NCI-H524 treated with DMSO at 0.1 percent for 48 hours (cell line): ENCODE measurements at regions not wholly inside any gene's neighbourhood (a gene's known extent, or its start where the extent isn't known, plus 50 kb on each side); places are given as distances from the start of the nearest gene placed in this dataset.

Experiments
- DNase-seq: peaks from one replicate; lab custom pipeline; 2025; lab: John Stamatoyannopoulos, UW

DNA sequence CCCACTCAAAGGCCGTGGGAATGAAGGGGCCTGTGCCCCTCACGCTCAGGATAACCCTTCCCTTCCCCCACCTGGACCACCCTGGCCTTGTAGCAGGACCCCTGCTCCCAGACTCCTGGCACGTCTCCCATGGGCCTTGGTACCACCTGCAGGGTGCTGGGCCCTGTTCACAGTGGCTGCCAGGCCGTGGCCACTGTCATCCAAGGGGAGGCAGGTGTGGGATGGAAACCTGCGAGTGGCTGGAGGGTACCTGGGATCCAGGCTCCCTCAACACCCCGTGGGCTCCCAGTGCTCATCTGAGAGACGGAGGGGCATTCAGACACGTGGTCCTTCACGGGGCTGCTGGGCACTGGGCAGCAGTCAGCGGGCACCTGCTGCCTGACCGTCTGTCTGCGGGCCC lies 75.6 kb upstream of the CIBAR2 start:
- DNase-seq: no peak

DNA sequence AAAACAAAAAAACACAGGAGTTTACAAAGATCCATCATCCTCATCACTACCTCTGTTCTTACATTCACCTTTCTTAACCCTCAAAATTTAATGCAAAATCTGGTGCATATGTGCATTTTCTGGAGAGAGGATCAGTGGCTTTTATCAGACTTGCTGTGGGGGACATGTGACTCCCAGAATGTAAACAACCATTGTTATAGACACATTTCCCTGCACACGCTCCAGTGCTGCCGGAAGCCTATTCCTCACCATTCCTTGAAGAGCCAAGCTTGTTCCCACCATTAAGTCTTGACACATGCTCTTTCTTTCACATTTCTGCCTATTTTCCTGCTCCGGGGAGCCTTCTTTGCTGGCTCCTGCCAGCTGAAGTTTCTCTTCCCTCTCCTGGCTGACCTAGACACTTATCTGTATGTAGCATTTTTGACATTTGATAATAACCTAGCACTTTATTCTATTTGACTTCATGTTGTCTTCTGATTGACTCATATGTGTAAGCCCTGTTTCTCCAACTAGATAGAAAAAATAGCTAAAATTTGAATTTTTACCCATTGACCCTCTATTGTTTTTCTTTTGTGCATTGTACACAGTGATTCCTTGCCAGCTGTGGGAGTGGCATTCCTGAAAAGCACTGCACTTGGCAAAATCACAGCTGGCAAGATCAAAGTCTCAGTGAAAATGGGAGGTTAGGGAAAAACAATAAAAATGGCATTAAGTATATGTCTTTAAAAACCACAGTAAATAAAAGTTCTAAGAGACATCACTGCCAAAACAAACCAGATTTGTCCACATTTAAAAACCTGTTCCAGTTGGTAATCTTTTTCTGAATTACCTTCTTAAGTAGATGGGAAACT lies 76.8 kb upstream of the CIBAR2 start:
- no peak for DNase-seq

DNA sequence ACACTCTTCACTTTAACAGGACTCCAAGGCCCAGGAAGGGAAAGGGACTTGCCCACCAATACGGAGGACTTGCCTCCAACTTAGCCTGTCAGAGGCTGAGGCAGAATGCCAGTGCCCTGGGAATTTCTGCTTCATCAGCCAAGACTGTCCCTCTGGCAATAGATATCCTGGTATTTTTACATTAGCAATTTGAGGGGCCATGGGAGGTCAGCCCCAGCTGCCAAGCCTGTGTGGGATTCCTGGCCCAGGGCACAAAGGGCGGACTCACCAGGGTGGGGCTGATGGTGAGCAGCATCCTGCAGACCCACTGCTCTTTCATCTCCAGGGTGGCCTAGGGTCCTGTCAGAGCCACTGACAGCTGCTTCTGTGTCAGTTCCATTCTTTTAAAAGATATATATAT lies 78.3 kb upstream of the CIBAR2 start:
- DNase-seq: no peak

DNA sequence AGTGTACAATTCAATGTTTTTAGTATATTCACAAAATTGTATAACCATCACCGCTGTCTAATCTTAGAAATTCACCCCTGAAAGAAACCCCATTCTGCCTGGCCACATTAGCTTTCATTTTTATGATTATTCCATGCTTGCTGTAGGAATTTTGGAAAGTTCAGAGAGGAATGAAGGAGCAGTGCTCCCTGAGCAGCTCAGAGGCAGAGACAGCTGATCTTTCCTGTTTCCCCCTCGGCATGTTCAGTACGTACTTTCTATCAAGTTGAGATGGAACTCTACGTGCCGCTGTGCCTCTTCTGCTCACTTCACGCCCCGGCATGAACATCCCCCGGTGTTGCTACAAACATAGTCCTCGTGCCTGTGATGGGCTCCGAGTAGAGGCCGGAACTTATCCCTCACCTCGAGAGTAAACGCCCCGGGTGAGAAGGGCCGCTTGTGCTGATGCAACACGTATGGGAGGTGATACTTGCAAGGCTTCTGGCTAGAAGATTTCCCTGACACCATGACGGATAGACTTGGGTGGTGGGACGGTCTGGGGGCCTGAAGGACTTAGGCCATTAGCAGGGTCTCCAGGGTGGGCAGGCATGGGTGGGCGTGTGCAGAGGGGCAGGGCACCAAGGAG lies 79.2 kb upstream of the CIBAR2 start:
- no peak for DNase-seq

DNA sequence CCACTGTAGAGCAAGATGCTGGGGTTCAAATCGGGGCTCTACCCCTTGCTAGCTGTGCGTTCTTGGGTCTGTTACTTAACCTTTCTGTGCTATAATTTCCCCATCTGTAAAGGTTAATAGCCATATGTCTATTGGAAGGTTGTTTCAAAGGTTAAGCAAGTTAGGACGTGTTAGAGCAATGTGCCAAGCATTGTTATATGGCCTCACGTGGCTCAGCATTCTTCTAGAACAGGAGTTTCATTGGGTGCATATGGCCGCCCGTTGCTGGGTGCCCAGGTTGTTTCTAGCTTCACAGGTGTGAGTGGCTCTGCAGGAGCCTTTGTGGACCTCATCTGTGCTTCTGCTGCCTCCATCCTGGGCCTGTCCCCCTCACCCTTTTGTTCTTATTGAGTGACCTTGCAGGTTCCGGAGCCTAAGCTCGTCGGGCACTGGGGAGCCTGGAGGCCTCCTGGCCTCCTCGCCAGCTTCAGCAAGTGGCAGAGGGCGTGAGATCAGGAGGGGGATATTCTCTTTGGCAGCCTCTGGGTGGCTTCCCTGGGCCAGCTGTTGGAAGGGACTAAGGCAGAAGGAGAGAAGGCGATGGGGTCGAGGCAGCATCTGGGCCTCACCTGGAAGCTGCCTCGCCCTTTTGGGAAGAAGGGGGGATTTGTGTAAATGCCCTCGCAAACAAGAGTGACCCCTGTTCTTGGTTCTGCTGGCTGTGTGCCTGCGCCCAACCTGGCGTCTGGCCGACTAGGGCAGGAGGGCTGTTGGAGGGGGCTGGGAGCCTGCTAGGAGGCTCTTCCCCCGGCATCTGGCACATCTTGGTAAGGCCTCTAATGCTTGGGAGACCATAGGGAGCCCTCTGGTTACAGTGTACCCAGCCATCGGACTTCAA lies 80.2 kb upstream of the CIBAR2 start:
- DNase-seq: no peak

DNA sequence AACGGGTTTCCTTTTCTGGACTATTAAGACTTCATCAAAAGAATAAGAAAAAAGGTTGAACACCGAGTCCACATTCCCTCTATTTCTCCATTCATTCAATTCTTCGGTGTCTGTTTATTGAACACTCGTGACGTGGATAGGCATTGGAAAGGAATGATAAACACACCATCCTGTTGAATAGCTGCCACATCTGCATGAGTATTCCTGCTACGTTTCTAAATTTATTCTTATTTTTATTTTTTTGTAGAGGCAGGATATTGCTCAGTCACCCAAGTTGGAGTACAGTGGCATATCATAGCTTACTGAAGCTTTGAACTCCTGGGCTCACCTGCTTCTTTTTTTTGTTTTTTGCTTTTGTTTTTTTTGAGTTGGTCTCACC lies 80.8 kb upstream of the CIBAR2 start:
- DNase-seq: no peak

DNA sequence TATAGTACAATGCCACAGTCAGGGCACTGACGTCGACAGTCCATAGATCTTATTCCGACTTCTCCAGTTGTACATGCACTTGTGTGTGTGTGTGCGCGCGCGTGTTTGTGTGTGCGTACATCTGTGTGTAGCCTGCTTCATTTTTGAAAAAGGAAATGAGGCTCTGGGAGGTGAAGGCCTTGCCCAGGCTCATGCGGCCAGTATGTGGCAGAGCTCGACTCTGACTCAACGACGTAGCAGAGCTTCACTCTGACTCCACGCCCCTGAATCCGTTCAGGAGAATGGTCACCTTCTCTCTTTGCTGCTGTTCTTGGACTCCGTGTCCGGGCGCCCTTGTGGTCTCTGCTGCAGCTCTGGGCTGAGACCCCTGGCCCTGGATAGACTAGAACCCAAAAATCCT lies 81.6 kb upstream of the CIBAR2 start:
- no peak for DNase-seq

DNA sequence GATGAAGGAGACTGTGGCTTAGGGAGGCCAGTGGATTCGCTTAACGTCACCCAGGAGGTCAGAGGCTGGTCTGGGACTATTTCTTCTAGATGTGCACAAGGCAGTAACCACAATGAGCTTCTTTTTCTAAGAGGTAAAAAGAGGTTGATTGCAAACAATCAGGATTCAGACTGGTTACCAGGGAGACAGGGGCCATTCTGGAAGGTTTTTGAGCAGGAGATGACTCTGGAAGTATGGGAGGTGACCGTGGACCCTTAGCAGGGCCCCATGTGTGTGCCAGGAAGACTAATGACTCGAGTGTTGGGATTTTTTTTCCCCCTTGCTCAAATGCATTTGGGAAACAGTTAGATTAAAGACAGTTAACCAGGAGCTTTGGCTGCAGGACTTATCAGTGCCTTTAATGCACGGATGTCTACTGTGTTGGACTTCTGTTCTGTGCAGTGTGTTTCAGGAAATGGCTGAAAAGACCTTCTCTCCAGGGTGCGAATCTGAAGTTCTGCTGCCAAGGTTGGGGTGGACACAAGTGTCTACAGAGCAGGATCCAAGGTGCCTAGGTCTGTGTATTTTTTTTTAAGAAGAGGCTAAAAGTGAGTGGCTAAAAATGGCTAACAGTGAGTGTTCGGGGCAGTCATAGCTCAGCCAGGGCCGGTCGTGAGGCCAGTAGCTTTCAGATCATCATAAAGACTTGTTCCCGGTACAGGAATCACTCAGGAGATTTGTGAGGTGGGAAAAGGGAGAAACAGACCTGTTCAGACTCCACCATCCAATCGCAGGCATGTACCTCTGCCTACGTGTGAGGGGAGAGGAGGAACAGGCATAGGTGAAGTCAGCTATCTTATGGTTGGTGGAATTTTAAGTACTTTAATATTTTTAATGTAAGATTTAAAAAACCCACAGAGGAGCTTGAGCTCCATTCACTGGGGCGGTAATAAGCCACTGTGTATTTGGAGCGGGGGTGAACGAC lies 82.3 kb upstream of the CIBAR2 start:
- DNase-seq: no peak

DNA sequence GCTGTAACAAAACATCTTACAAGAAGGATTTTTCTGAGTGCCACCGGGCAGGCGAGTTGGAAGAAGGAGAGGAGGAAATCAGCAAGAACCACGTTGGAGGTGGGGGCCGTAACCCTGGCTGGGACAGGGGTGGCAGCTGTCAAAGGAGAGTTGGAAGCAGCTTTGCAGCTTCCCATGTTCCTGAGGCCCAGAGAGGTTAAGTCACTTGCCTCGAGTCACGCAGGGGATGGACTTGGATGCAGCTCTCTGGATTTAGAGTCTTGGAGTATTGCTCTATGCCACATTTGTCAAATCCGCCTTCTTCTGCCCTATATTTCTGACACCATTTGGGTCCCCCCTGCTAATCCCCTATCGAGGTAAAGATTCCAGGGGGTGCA lies 83.0 kb upstream of the CIBAR2 start:
- DNase-seq: no peak

DNA sequence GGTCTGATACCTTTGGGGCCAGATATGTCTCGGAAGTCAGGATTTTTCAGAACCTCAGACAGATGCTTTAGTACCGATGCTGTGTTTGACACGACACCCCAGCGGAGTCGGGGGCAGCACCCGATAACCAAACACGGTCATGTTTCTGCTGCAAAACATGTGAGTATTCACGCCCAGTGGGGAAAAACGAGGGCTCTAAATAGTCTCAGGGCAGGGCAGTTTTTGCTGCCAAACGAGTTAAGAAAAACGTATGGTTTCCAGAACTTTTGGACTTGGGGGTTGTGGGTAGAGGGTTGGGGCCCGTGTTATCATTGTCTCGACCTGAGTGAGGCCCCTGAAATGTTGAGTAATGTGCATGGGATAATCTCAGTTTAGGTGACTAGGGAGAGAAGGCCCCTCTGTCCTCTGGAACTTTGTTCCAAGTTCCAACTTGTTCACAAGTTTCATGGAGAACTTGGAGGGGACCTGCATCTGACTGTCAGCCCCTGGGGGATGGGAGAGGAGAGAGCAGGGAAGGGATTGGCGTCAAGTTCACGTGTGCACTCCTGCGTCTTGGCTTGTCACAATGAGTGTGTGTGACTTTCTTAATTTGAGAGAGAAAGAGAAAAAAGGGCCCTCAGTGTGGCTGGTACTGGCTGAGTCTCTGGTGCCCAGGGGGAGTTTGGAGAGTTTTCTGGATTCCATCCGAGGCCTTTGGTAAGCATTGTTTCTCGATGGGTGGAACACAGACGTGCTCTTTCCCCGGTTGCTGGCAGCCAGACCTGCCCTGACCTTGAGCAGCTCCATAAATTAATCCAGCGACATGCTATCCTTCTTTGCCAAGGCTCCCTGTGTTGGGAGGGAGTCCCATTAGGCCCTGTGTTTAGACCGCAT lies 83.9 kb upstream of the CIBAR2 start:
- no peak for DNase-seq

DNA sequence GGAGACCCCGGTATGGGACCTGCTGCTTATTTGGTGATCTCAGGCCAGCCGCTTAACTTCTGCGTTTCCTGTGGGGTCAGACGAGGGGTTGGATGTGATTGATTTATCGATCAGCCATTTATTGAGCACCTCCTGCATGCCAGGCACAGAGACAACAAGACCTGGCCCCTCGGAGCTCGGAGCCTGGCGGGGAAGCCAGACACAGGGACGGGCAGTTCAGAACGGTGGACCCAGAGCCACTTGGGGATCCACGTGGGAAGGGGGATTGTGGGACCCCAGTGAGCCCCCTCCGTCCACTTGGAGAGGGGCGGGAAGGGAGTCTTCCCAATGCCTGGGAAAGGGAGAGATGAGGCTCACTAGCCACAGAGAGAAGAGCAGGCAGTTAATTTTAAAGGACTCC lies 84.7 kb upstream of the CIBAR2 start:
- no peak for DNase-seq

DNA sequence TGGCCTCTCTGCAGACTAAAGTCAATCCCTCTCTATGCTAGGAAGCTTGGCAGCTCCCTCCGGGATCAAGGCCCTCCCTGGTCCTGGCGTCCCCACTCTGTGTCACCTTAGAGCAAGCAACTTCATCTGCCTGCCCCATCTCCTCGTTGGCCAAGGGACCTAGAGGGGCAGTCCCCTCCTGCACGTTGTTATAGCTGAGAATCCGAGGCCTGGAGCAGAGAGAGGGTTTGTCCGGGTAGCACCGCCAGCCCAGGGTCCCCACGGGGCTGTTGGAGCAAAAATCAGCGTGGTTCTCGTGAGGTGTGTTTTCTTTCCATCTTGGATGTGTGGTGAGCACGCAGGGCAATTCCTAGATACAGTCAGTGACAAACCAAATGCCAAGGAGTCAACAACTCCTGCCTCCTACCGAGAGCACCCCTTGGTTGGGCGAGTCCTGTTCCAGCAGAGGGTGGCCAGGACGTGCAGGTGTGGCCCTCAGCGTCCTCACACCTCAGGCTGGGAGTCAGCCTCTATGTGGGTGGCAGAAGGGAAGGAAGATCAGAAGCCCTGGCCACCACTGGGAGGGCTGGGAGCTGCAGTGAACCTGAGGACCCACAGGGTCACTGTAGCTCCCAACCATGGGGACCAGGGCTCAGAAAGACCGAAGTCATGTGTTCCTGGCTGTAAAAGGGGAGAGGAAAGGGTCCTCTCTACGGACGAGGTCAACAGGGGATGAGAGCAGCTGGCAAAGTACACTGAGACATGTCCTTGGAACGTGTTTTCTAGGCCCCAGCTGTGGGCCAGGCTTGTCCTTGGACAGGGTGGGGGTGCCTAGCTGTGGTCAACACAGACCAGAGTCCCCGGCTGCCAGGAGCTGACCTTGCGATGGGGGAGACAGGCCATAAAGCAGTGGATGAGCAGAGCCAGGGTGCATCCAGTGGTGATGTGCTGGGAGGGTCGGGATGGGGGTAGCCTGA lies 85.6 kb upstream of the CIBAR2 start:
- DNase-seq: no peak

DNA sequence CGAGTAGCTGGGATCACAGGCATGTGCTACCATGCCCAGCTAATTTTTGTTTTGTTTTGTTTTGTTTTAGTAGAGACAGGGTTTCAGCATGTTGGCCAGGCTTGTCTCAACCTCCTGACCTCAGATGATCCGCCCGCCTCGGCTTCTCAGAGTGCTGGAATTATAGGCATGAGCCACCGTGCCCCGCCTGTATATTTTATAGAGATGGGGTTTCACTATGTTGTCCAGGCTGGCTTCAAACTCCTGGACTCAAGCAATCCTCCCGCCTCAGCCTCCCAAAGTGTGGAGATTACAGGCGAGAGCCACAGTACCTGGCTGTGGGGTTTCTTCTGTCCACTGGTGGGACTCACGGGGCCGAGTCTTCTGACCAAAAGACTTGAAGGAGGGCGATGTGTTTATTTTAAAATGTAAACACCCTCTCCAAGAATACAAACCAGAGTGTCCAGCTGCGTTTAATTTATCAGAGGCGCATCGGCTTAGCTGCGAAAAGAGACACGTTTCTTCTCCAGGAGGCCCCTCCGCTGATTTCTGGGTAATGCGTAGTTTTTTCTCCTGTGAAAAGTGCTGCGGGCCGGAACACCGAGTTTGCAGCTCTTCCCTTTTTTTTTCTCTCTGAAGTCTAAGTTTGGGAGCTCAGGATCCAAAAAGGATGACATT lies 86.9 kb upstream of the CIBAR2 start:
- no peak for DNase-seq

DNA sequence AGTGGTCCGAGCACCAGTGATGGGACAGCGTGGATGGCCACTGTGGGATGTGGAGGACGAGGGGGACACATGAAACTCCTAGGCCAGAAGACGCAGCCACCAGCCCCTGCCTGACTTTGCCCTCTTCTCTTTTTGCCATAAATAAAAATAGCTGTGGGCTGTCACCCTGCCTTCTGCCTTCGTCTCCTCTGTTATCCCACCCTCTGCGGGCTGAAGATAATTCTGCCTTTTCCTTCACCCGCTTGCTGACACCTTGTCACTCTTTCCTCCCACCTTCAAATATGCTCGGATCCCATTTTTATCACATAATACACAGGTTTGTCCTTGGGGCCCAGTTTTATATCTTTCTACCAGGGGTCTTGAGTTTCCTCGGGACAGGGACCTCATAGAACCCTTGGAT lies 87.6 kb upstream of the CIBAR2 start:
- DNase-seq: no peak

DNA sequence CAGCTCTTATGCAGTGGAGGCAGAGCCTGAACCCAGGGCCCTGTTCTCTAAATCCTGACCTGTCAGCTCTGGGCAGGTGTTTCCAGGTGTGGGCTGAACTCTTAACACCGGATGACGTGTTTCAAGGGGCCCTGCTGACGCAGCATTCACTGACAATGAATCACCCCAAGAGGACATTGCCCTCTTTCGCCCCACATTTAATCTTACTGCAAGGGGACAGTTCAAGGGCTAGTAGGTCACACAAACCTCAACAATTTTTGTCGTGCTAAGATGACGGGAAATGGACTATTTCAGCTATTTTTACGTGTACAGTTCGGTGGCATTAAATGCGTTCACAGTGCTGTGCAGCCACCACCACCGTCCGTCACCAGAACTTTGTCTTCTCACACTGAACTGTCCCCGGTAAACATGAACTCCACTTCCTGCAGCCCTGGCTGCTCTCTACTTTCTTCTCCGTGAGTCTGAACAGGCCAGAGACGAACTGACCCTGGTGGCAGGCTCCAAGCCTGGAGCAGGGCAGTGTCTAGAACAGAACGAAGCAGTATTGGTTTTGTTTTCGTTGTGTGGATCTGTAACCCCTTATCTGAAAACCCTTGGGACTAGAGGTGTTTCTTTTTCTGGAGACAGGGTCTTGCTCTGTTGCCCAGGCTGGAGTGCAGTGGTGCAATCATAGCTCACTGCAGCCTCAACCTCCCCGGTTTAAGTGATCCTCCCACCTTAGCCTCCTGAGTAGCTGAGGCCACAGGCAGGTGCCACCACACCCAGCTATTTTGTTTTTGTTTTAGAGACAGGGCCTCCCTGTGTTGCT lies 88.4 kb upstream of the CIBAR2 start:
- no peak for DNase-seq

DNA sequence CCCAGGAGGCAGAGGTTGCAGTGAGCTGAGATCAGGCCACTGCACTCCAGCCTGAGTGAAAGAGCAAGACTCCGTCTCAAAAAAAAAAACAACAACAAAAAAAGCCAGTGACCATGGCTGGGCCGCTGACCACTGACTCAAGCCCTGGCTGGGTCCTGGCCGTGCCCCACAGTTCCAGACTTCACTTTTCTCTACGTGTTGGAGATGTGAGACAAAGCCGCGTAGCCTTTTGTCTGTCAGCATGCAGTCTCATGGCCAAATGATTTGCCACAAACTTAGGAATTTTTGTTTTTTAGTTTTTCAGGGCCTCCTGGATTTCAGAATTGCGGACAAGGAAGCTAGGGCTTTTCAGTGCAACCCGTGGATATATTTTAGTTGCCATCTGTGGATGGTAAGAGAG lies 89.3 kb upstream of the CIBAR2 start:
- no peak for DNase-seq

DNA sequence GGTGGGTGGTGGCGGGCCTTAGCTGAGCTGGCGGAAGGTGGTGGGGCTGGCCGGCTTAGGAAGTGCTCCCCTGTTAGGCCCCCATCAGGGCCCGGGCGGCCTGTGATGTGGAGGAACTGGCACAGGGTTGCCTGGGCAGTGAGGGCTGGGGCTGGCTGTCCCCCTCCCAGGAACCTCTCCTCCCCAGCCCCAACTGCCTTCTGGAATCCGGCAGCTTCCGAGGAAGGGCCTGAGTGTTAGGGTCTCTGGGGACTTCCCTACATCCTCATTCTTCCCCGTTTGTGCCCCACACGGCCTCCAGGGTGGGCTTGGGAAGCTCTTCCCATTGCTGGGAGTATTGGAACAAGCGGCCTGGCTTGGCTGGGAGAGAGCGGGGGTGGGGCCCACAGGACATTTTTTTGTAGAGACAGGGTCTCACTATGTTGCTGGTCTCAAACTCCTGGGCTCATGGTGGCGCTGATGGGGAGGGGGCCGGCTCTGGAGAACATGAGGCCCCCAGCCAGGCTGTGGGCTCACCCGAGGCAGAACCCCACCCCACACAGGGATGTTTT lies 89.9 kb upstream of the CIBAR2 start:
- DNase-seq: no peak
